HG03135 (cell line): ENCODE measurements at regions not wholly inside any gene's neighbourhood (a gene's known extent, or its start where the extent isn't known, plus 50 kb on each side); places are given as distances from the start of the nearest gene placed in this dataset.
"Not testable (repeated sequence)": the region's sequence is repeated elsewhere in the genome, so short reads cannot be mapped to it uniquely, and the experiment has no call there.

ENCODE experiments used
- ATAC-seq: cut with Tn5 transposase; IDR thresholded peaks from one replicate; pipeline ENCODE4 v1.9.1; 2021; ENCODE audit warnings: mild to moderate bottlenecking, moderate library complexity; ENCODE audit not compliant: unreplicated experiment

- no peak for ATAC-seq
These were observed 572.2 kb upstream of the SOX9 start for GRCh38 chr17:71548540-71549190.

- no peak for ATAC-seq
These were observed 570.1 kb upstream of the SOX9 start for GRCh38 chr17:71550675-71551074.

GRCh38 chr17:71553381-71553780, 567.4 kb upstream of the SOX9 start:
- ATAC-seq = no peak

- no peak for ATAC-seq
These were observed 561.9 kb upstream of the SOX9 start for GRCh38 chr17:71558901-71559300.

GRCh38 chr17:71572343-71572742, 548.5 kb upstream of the SOX9 start:
- ATAC-seq = no peak

- ATAC-seq = no peak
These were observed 542.4 kb upstream of the SOX9 start for GRCh38 chr17:71578446-71578845.

GRCh38 chr17:71580220-71580619, 540.6 kb upstream of the SOX9 start:
- ATAC-seq = no peak

GRCh38 chr17:71585540-71585939, 535.3 kb upstream of the SOX9 start:
- ATAC-seq = no peak

- ATAC-seq = no peak
These were observed 528.4 kb upstream of the SOX9 start for GRCh38 chr17:71592431-71592830.

- no peak for ATAC-seq
These were observed 527.7 kb upstream of the SOX9 start for GRCh38 chr17:71593078-71593477.

- not testable (repeated sequence) for ATAC-seq
These were observed 521.2 kb upstream of the SOX9 start for GRCh38 chr17:71599583-71599982.

GRCh38 chr17:71600137-71600789, 520.6 kb upstream of the SOX9 start:
- no peak for ATAC-seq

- ATAC-seq = no peak
These were observed 518.8 kb upstream of the SOX9 start for GRCh38 chr17:71601894-71602504.

- ATAC-seq = no peak
These were observed 506.8 kb upstream of the SOX9 start for GRCh38 chr17:71613996-71614395.

- no peak for ATAC-seq
These were observed 505.0 kb upstream of the SOX9 start for GRCh38 chr17:71615820-71616219.

GRCh38 chr17:71617767-71618166, 503.1 kb upstream of the SOX9 start:
- not testable (repeated sequence) for ATAC-seq

GRCh38 chr17:71625330-71625729, 495.5 kb upstream of the SOX9 start:
- ATAC-seq = no peak

- ATAC-seq = no peak
These were observed 492.5 kb upstream of the SOX9 start for GRCh38 chr17:71628306-71628705.

- ATAC-seq = no peak
These were observed 489.3 kb upstream of the SOX9 start for GRCh38 chr17:71631483-71631882.

GRCh38 chr17:71632328-71632727, 488.5 kb upstream of the SOX9 start:
- no peak for ATAC-seq

GRCh38 chr17:71633391-71633849, 487.4 kb upstream of the SOX9 start:
- no peak for ATAC-seq

GRCh38 chr17:71634376-71634775, 486.4 kb upstream of the SOX9 start:
- no peak for ATAC-seq
